Right lobe of liver (tissue), 4 donors: ENCODE measurements at regions not wholly inside any gene's neighbourhood (a gene's known extent, or its start where the extent isn't known, plus 50 kb on each side); places are given as distances from the start of the nearest gene placed in this dataset.

ENCODE experiments used
- CTCF ChIP-seq, 4 donors: fragments of 200-600 bp in 3 of 4; fragments of 450-650 bp in 1 of 4; IDR thresholded peaks; one replicate each; pipeline versions ENCODE4 v1.5.1 to v1.8.0; 2016 to 2022; ENCODE audit warnings: antibody characterized with exemption in 4 of 4, mild to moderate bottlenecking in 2 of 4
- POLR2A ChIP-seq: fragments of 450-650 bp; IDR thresholded peaks from one replicate; pipeline ENCODE4 v1.6.1; 2017; ENCODE audit warnings: antibody characterized with exemption, mild to moderate bottlenecking
- donor health status: DM: no; HTN: no; CAD: no.
- donor health status: DM: no; HTN: no; CAD: no.
- donor health status: DM: no; HTN: yes; CAD: no.

- no peak for TF ChIP-seq POLR2A
- TF ChIP-seq CTCF (IDR thresholded peaks at IDR 0.05), result no peak
Measured at GRCh38 chr4:19835429-19835828, 416.3 kb upstream of the SLIT2 start.
